GM21619 (cell line): ENCODE measurements at regions not wholly inside any gene's neighbourhood (a gene's known extent, or its start where the extent isn't known, plus 50 kb on each side); places are given as distances from the start of the nearest gene placed in this dataset.

Source experiments
- ATAC-seq: cut with Tn5 transposase; IDR thresholded peaks from one replicate; pipeline ENCODE4 v1.9.1; 2021; ENCODE audit not compliant: unreplicated experiment

- ATAC-seq: no peak
Measured at GRCh38 chr1:30340934-30341333, 382.5 kb downstream of the MATN1 start.

- ATAC-seq: no peak
Measured at GRCh38 chr1:30339866-30340265, 383.5 kb downstream of the MATN1 start.

- ATAC-seq: no peak
Measured at GRCh38 chr1:30338765-30339164, 384.6 kb downstream of the MATN1 start.

DNA sequence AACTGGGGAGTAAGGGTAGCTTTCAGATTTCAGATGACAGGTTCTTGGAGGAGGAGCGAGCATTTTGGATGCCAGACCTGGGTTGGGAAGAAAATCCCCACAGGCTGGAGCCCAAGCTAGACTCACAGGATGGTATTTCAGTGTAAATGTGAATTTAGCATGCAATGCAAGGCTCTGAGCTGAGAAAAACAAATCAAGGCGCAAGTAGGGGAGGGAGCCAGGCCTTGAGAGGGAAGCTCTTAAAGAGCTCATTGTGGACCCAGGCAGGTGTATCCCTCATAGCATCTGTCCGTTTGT lies 386.1 kb downstream of the MATN1 start:
- ATAC-seq: no peak

DNA sequence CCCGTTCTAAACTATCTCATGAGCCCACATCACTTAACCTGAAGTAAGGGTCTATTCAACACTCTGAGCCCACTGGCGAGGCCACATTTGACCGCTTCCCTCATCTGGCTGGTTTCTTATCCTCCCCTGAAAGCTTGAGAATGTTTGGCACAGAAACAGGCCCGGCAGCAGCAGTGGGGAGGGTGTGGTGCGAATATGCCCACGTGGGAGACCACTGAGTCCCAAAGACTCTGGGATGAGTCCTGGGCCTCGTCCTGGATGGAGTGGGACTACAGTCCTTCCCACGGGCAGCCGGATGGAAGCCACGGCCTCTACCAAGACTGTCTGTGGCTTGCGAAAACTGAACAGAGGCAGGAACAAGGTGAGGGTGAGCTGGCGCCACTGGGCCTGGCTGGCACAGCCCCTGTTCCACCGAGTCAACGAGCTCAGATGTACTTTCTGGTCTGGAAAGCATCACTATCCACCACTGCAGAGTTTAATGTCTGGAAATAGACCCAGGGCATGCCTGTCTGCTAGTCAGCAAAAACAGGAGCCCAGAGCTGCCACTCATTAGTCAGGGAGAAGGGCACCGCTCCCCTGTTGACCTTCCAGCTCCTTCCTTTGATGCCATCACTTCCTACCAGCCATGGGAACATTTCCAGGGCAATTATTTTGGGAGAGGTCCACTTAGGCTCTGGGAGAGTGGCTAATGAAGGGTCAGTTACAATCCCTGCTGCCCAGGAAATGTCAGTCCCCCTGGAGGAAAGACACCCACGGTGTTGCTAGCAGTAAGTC lies 386.6 kb downstream of the MATN1 start:
- ATAC-seq: no peak

DNA sequence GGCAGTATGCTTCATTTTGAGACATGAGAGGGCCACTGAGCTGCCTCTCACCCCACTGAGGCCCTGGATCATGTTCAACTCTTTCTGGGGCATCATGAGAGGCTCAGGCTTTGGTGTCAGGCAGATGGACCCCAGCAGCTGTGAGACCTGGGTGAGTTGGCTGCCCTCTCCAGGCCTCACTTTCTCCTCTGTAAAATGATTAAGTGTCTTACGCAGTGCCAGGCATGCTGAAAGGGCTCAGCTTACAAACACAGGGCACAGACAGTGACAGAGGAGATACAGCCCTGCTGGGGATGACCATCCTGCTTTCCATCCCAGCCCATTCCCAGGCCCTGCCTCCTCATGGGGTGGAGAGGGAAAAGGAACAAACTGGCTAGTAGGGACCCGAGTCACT lies 387.4 kb downstream of the MATN1 start:
- ATAC-seq: no peak

GRCh38 chr1:30335389-30335996 lies 387.9 kb downstream of the MATN1 start:
- ATAC-seq: no peak

DNA sequence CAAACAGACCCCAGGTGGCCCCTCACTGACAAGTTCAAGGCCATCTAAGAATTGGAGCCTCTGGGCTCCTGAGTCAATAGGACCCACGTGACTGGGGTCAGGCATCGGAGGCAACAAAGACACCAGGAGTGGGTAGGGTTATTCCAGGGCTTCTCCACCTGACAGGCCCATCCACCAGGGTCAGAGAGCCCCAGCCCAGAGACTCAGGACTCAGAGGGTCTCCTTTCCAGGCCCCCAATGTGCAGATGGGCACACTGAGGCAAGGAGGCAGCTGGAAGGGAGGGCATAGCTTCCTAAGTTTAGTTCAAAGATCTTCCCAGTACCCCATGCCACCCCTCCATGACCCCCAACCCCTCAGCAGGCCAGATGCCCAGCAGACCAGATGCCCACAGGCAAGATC lies 388.6 kb downstream of the MATN1 start:
- no peak for ATAC-seq

DNA sequence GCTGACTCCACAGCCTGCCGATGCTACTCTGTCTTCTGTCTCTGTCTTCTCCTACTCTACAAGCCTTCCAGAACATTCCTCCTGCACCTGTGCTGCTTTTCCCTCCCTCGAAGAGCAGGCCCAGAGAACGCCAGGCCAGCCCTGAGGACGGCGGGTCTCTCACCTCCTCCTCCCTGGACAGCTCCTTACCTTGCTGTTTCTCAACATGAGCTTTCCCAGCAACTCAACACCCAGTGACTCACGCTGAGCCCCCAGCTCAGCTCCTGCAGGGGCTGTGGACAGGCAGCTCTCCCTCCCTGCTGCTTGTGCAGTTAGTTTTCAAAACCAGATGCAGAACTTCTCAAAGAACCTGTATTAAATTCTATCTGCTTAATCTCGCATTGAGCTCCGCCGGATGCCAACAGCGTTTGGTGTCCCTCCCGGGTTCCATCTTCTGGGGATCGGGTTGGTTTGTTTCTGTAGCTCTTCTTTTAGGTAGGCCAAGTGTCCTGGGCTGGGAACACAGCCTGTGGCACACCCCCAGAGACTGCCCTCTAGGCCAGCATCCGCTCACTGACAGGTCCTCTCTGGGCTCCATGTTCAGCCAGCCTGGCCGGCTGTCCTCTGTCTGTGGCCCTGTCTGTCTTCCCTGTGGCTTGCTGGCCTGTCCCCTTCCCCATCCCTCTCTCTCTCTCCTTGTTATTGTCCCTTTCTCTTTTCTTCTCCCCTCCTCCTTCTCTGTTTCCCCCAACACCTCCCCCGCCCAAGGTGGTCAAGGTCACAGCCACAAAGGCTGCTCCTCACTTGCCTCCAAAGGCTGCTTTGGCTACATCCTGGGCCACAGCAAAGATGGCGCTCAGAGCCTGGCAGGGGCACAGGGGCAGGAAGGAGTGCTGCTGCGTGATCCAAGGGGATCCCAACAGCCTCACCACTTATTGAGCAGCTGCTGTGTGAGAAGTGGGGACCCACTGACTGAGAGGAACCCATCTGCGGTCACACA lies 391.0 kb downstream of the MATN1 start:
- no peak for ATAC-seq

- ATAC-seq: no peak
Measured at GRCh38 chr1:30331415-30332065, 391.8 kb downstream of the MATN1 start.

- ATAC-seq: no peak
Measured at GRCh38 chr1:30330644-30331043, 392.7 kb downstream of the MATN1 start.

DNA sequence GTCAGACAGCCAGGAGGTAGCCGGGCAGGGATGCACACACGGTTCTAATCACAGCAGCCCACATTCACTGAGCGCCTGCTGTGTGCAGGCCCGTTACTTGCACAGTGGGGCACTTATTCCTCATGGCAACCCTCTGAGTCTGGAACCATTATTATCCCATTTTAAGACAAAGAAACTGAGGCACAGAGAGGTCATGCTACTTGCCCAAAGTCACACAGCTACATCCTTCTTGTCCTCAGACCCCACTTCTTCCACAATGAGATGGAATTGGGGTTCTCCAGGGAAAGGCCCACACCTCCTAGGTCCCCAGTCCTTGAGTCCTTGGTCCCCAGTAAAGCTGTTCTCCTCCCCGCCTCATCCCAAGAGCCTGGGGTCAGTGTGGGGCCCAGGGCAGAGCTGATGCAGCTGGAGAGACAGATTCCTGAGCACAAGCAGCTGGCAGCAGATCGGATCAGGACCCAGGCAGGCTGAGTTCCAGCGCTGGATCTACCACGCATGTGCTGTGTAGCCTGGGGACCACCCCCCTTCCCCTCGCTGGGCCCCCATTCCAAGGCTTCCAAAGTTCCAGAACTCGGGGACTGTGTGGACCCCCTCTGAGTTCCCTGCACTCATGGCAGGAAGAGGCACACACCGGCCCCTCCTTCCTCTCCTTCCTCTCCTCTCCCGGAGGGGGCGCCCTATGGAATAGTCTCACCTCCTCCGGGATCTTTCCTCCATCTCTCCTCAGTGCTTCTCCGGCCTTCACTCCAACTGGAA lies 393.4 kb downstream of the MATN1 start:
- no peak for ATAC-seq

GRCh38 chr1:30329263-30329753 lies 394.1 kb downstream of the MATN1 start:
- ATAC-seq: no peak

GRCh38 chr1:30328401-30329262 lies 394.8 kb downstream of the MATN1 start:
- no peak for ATAC-seq

DNA sequence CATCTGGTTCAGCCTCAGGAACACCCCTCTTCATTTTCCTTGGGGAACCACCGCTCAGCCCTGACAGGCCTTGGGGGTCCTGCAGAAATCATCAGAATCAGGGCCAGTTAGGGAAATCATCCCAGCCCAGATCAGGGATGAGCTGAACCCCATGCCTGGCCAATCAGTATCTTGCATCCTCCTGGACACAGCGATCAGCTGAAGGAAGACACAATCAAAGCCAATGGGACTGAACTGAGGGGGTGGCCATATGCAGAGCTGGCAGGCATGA lies 395.4 kb downstream of the MATN1 start:
- ATAC-seq: no peak

DNA sequence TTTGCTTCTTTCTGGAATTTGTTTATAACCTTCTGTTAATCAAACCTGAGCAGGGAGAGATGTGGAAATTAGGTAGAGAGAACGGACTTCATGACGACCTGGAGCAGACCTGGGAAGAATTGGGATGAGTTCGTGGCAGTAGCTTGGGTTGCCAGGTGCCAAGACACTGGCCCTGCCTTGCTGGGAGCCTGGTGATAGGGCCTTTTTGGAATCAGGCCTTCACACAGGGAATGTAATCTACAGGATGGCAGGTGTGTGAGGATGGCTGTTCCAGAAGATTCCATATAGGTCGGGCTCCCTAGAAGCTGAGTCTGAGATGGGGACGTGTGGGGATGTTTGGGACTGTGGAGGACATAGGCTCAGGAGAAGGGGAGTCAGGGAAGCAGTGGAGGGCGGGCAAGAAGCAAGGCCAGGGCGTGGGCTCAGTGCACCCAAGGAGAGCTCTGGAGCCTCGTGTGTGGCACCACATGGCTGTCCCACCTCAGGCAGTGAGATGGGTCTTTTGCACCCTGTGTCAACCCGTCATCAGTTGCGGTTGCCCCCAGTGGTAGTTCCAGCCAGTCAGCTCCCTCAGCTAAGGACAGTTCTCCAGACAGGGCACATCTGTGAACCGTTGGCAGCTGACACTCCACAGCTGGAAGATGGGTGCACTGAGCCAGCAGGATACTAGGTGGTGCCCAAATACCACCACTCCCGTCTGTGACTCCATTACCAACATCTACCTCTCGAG lies 395.9 kb downstream of the MATN1 start:
- ATAC-seq: no peak

GRCh38 chr1:30325999-30326398 lies 397.4 kb downstream of the MATN1 start:
- no peak for ATAC-seq

- no peak for ATAC-seq
Measured at GRCh38 chr1:30325085-30325935, 398.1 kb downstream of the MATN1 start.
